Stimulated activated memory B cell treated with anti-CD40 and anti-IgM and Interleukin-4, amounts not matched to agents 10 μg/mL and 1 μg/mL and 100 μg/mL, for 72 hours (primary cell): ENCODE measurements at regions not wholly inside any gene's neighbourhood (a gene's known extent, or its start where the extent isn't known, plus 50 kb on each side); places are given as distances from the start of the nearest gene placed in this dataset.

ENCODE experiments used
- ATAC-seq: fragments of 150-1000 bp; cut with Tn5 transposase; 2 replicates; pipeline ENCODE4 v1.10.0; 2021
- H3K27ac Mint-ChIP-seq: one replicate; pipeline ENCODE4 v1.8.0; 2022; ENCODE audit warnings: mild to moderate bottlenecking, mixed read lengths
- H3K27me3 Mint-ChIP-seq: one replicate; pipeline ENCODE4 v1.8.0; 2022; ENCODE audit warnings: mixed read lengths
- H3K36me3 Mint-ChIP-seq: one replicate; pipeline ENCODE4 v1.8.0; 2022; ENCODE audit warnings: mixed read lengths
- H3K4me1 Mint-ChIP-seq: one replicate; pipeline ENCODE4 v1.8.0; 2022; ENCODE audit warnings: mixed read lengths
- H3K4me3 Mint-ChIP-seq: one replicate; pipeline ENCODE4 v1.8.0; 2022; ENCODE audit warnings: mild to moderate bottlenecking, moderate library complexity, mixed read lengths
- H3K9me3 Mint-ChIP-seq: one replicate; pipeline ENCODE4 v1.8.0; 2022; ENCODE audit warnings: mixed read lengths

DNA sequence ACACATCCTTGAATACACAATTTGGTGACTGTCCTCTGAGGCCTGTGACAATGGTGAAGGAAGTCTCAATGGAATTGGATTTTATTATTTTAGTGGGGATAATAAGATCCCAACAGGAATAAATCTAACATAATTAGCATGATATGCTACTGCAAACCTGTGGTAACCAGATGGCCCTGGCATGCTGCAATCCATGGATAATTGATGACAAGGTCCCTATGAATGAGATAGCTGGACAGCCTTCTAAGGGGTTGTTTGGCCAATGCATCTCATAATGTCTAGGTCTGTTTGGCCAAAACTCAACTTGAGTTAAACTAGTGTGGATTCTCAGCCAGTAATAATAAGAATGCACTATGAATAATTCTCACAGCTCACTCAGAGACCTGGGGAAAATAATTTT, 145.3 kb upstream of the GALNTL6 start:
- no peak for ATAC-seq
- Mint-ChIP-seq H3K9me3 (no peaks in the 10 kb centered on the region), H3K4me1 (no peaks in the 10 kb centered on the region), H3K4me3 (no peak overlapping the region), H3K27me3 (no peaks in the 10 kb centered on the region), H3K36me3 (no peaks in the 10 kb centered on the region), H3K27ac (no peak overlapping the region)

DNA sequence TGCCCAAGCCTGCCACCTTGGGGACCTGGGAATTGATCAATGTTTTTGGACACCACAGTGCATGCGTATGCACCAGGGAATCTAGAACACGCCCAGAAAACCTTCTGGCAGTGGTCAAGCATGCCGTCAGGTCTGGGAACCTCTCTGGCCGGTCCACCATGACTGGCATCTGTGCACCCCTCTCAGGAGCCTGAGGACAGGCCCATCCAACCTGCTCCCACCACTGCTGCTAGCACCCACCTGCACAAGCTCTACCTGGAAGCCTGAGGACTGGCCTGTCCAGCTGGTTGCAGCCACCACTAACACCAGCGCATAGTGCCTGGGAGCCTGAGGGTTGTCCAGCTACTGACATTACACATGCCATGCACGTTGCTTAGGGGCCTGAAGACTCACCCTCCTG, 162.1 kb upstream of the GALNTL6 start:
- H3K27me3 Mint-ChIP-seq = no peaks in the 10 kb centered on the region
- no peaks in the 10 kb centered on the region for H3K4me1 Mint-ChIP-seq
- H3K9me3 Mint-ChIP-seq = peaks cover 10% of the 10 kb centered on the region
- ATAC-seq = no peak
- H3K4me3 Mint-ChIP-seq = no peak overlapping the region
- no peak overlapping the region for H3K27ac Mint-ChIP-seq
- H3K36me3 Mint-ChIP-seq = no peaks in the 10 kb centered on the region

DNA sequence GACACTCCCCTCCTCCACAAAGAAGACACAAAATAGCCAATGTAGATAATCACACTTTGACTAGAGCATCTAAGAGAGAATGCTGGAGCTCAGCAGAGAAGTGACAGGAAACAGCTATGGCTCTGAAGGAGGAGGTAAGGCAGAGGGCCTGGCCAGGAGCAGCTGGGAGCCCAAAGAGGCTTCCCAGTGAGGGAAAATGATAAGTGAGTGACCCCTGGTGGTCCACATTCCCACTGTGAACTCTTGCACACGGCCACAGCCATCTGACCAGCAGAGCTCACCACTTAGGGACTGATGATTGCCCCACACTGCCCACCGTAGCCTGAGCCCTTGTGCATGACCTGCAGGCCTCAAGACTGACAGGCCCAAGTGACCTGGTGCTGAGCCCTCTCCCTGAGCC, 162.7 kb upstream of the GALNTL6 start:
- Mint-ChIP-seq H3K27ac (no peak overlapping the region), H3K9me3 (peaks cover 10% of the 10 kb centered on the region), H3K4me3 (no peak overlapping the region), H3K4me1 (no peaks in the 10 kb centered on the region), H3K27me3 (no peaks in the 10 kb centered on the region), H3K36me3 (no peaks in the 10 kb centered on the region)
- ATAC-seq = no peak

DNA sequence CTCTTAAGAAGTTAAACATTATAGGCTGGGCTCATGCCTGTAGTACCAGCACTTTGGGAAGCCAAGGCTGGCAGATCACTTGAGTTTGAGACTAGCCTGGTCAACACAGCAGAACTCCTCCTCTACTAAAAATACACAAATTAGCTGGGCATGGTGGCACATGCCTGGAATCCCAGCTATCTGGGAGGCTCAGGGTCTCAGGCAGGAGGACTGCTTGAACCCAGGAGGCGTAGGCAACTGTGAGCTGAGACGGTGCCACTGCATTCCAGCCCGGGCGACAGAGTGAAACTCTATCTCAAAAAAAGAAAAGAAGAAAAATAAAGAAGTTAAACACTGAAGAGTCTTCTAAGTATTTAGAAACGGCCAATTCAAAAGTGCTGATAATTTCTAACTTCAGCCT, 164.3 kb upstream of the GALNTL6 start:
- no peaks in the 10 kb centered on the region for H3K36me3 Mint-ChIP-seq
- no peaks in the 10 kb centered on the region for H3K27me3 Mint-ChIP-seq
- H3K9me3 Mint-ChIP-seq = peaks cover 10% of the 10 kb centered on the region
- H3K4me1 Mint-ChIP-seq = peaks cover 14% of the 10 kb centered on the region
- no peak for ATAC-seq
- H3K27ac Mint-ChIP-seq = no peak overlapping the region
- H3K4me3 Mint-ChIP-seq = no peak overlapping the region

DNA sequence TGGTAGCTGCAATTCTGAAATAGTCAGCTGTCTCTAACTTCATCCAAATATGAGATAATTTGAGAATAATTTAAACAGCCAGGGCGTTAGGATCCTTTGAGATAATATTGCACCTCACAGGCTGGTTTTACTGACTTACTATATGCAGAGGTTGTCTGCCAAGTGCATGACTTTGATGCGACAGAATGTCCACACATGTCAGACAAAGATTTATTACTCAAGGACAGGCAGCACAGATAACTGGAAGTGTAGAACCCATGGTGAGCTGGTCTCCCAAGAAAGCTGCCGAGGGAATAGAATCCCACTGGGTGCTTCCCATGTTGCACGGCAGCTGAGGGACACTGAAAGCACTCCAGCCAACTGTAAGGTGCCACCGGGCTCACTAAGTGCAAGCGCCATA, 166.2 kb upstream of the GALNTL6 start:
- no peaks in the 10 kb centered on the region for H3K27me3 Mint-ChIP-seq
- H3K4me3 Mint-ChIP-seq = no peak overlapping the region
- H3K27ac Mint-ChIP-seq = no peak overlapping the region
- peaks cover 5% of the 10 kb centered on the region for H3K9me3 Mint-ChIP-seq
- no peak for ATAC-seq
- peaks cover 14% of the 10 kb centered on the region for H3K4me1 Mint-ChIP-seq
- no peaks in the 10 kb centered on the region for H3K36me3 Mint-ChIP-seq

DNA sequence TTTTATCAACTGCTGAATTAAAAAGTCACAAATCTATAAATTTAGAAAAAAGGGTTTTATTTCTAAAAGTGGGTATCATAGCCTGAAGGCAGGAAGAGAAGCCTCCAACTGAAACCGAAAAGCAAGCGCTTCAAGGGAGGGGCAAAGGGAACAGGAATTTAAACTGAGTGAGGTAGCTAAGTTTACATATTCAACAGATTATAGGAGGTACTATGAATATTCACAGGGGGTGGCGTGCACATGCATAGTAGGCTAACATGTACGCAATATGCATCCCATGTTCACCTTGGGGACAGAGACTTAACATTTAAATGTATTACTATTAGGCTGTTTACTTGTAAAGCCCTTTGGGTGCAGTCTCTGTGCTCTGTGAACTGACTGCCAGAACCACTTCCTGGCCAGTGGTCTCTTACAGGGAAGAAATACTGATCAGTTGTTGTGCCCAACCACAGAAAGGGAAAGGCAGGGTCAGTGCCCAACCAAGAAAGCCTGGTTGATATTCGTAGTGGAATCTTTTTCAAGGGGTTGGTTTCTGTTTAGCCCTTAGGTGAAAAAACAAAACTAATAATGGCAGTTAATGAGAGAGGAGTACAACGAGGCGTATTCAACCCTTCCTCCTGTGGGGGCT, 168.7 kb upstream of the GALNTL6 start:
- peak overlapping the region; percentile 29 for H3K4me3 Mint-ChIP-seq
- ATAC-seq = peak; percentile 90
- H3K27me3 Mint-ChIP-seq = no peaks in the 10 kb centered on the region
- H3K36me3 Mint-ChIP-seq = no peaks in the 10 kb centered on the region
- H3K4me1 Mint-ChIP-seq = peaks cover 29% of the 10 kb centered on the region
- H3K9me3 Mint-ChIP-seq = no peaks in the 10 kb centered on the region
- H3K27ac Mint-ChIP-seq = peak overlapping the region; percentile 76

DNA sequence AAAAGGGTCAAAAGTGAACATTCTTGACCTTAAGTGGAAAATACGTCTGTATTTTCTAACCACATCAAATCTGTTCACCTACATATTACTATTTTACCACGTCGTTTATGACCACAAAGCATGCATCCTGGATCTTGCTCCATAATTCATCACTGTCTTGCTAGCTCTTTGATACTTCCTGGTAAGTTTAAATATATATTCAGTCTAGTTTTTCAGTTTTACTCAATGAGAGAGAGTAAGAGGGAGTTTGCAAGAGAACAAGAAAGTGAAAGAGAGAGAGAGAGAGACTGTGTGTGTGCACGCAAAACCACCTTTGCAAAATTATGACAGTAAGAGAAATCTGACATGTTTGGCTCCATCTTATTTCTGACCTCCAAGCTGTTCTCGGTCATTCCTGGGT, 173.7 kb upstream of the GALNTL6 start:
- H3K27me3 Mint-ChIP-seq = no peaks in the 10 kb centered on the region
- peak overlapping the region; percentile 21 for H3K4me3 Mint-ChIP-seq
- ATAC-seq = peak; percentile 88
- no peaks in the 10 kb centered on the region for H3K36me3 Mint-ChIP-seq
- no peaks in the 10 kb centered on the region for H3K9me3 Mint-ChIP-seq
- peaks cover 30% of the 10 kb centered on the region for H3K4me1 Mint-ChIP-seq
- peak overlapping the region; percentile 79 for H3K27ac Mint-ChIP-seq

DNA sequence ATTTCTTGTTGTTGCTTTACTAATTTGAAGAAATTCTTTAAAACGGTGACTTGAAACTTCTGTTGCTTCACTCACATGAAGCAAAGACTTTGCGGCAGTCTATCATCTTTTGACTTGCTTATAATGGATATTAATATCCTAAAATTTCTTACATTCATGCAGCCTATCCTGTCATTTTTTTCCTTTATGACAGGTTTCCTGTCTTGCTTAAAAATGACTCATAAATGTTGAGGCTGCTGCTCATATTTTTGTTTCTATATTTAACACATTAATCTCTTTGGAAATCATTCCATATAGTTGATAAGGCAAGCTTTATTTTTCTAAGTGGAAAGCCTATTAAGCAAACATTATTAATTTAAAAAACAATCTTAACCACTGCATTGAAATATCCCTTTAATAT, 176.6 kb upstream of the GALNTL6 start:
- no peak overlapping the region for H3K4me3 Mint-ChIP-seq
- no peaks in the 10 kb centered on the region for H3K36me3 Mint-ChIP-seq
- H3K4me1 Mint-ChIP-seq = peaks cover 24% of the 10 kb centered on the region
- peaks cover 3% of the 10 kb centered on the region for H3K9me3 Mint-ChIP-seq
- ATAC-seq = no peak
- H3K27me3 Mint-ChIP-seq = no peaks in the 10 kb centered on the region
- H3K27ac Mint-ChIP-seq = no peak overlapping the region

DNA sequence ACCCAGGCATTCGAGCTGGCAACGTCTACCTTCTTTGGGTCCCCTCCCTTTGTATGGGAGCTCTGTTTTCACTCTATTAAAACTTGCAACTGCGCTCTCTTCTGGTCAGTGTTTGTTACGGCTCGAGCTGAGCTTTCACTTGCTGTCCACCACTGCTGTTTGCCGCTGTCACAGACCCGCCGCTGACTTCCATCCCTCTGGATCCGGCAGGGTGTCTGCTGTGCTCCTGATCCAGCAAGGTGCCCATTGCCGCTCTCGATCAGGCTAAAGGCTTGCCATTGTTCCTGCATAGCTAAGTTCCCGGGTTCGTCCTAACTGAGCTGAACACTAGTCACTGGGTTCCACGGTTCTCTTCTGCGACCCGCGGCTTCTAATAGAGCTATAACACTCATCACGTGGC, 183.5 kb upstream of the GALNTL6 start:
- Mint-ChIP-seq H3K4me3 (peak overlapping the region; percentile 6), H3K9me3 (peaks cover 3% of the 10 kb centered on the region), H3K27ac (no peak overlapping the region), H3K4me1 (peaks cover 14% of the 10 kb centered on the region), H3K27me3 (no peaks in the 10 kb centered on the region), H3K36me3 (no peaks in the 10 kb centered on the region)
- no peak for ATAC-seq

DNA sequence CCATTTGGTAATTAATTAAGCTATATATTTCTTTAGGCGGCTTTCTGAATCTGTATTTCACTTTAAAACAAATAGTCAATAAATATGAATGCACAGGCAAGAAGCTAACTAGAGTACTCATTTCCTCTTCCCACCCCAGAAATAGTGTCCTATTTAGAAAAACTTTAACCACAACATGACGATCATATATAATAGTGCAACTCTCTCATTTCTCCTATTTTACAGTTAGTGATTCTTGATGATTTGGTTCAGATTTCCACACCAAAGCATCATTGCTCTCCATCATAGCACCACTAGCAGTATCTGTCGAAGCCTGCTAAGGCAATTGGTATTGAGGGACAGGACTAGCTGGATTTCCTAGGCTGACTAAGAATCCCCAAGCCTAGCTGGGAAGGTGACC, 184.0 kb upstream of the GALNTL6 start:
- H3K36me3 Mint-ChIP-seq = no peaks in the 10 kb centered on the region
- H3K4me1 Mint-ChIP-seq = peaks cover 14% of the 10 kb centered on the region
- H3K9me3 Mint-ChIP-seq = peaks cover 5% of the 10 kb centered on the region
- peak; percentile 81 for ATAC-seq
- H3K4me3 Mint-ChIP-seq = no peak overlapping the region
- no peak overlapping the region for H3K27ac Mint-ChIP-seq
- no peaks in the 10 kb centered on the region for H3K27me3 Mint-ChIP-seq

DNA sequence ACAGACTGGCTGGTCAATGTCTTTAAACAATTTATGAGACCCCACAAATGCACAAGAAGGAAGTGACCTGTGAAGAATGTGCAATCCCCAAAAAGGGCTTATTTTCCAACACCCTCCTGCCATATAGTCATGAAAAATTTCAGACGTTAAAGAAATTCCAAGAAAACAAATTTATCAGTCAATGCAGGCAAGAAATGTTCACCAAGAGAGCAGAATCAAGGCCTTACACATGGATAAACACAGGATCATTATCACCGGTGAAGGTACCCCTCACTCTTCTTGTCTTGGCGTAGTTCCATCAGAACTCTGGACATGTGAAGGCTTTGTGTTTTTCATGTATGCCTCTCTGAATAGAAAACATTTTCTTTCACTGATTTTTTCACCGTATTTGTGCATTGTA, 186.7 kb upstream of the GALNTL6 start:
- no peak overlapping the region for H3K4me3 Mint-ChIP-seq
- H3K27me3 Mint-ChIP-seq = no peaks in the 10 kb centered on the region
- H3K36me3 Mint-ChIP-seq = no peaks in the 10 kb centered on the region
- no peak for ATAC-seq
- H3K4me1 Mint-ChIP-seq = peaks cover 24% of the 10 kb centered on the region
- no peak overlapping the region for H3K27ac Mint-ChIP-seq
- peaks cover 4% of the 10 kb centered on the region for H3K9me3 Mint-ChIP-seq

DNA sequence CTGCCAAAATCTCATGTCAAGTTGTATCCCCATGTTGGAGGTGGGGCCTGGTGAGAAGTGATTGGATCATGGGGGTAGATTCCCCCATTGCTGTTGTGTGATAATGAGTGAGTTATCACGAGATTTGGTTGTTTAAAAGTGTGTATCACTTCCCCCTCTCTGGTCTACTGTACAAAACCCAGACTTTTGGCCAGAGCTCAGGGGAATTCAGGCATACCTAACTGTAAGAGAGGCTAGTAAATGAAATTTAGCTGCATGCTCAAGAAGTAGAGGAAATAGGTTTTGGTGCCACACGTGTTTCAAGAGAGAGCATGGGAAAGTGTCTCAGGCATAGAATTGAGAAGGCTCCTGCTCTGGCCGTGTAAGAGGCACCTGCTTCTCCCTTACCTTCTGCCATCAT, 190.5 kb upstream of the GALNTL6 start:
- ATAC-seq = peak; percentile 43
- Mint-ChIP-seq H3K36me3 (no peaks in the 10 kb centered on the region), H3K9me3 (peaks cover 7% of the 10 kb centered on the region), H3K4me1 (peaks cover 12% of the 10 kb centered on the region), H3K4me3 (no peak overlapping the region), H3K27me3 (no peaks in the 10 kb centered on the region), H3K27ac (no peak overlapping the region)

DNA sequence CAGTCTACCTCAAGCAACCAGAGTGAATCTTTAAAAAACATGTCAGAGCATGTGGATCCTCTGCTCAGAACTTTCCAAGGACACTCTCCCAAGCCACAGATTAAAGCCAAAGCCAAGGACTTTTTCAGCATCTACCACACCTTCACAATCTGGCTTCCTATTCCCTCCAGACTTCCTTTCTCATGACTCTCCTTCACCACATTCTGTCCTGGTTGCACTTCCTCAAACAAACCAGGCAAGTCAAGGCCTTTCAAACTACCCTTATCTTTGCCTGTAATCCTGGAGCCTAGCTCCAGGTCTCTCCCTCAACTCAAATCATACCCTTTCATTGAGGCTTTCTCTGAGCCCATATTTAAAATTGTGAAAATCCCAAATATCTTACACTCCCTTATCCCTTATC, 191.6 kb upstream of the GALNTL6 start:
- H3K36me3 Mint-ChIP-seq = no peaks in the 10 kb centered on the region
- no peak for ATAC-seq
- peaks cover 12% of the 10 kb centered on the region for H3K4me1 Mint-ChIP-seq
- no peak overlapping the region for H3K4me3 Mint-ChIP-seq
- H3K27ac Mint-ChIP-seq = no peak overlapping the region
- H3K27me3 Mint-ChIP-seq = no peaks in the 10 kb centered on the region
- peaks cover 7% of the 10 kb centered on the region for H3K9me3 Mint-ChIP-seq

DNA sequence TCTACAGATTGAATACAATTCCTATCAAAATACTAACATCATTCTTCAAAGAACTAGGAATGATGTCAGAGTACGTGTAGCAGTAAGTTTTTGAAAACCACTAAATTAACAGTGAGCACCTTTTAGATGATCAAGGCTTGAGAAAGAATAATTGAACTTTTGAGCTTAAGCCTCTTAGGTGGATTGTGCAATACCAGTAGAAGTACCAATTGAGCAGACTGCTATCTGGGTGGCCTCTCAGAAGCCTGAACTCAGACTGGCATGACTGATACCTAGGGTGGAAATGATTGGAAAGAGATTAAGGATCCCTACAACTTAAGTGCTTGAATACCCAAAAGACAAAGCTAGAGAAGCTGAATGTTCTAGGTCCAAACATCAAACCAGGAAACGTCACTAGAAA, 200.3 kb upstream of the GALNTL6 start:
- ATAC-seq = no peak
- Mint-ChIP-seq H3K4me3 (no peak overlapping the region), H3K4me1 (no peaks in the 10 kb centered on the region), H3K36me3 (no peaks in the 10 kb centered on the region), H3K27ac (no peak overlapping the region), H3K27me3 (peaks cover 19% of the 10 kb centered on the region), H3K9me3 (no peaks in the 10 kb centered on the region)

DNA sequence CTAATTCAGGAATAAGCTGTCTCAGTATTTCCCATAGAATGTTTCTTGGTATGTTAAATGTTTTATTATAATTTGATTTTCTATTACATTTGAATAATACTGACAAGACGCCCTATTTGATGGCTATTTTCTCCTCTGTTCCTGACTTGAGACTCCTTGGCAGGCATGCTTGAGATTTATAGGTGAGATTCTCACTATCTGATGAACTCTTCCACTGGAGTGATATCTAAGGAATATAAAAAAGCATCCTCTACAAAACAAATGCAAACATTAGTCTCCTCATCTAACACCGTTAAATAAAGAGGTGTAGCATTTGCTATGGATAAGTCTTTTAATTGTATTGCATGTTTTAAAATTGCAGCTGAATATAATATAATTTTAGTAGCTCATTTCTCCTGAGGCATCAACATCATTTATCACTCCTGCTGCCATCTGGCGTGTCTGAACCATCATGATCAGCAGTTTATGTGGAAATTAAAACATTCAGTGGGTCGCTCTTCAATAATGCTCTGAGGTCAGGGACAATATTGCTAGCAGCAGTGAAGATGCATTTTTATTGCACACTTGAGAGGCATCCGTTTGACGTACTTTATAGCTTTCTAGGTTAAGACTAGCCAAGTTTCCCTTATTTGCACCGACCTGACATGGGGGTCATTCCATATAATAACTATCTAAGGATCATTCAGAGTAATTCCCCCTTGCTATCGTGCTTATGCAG, 210.4 kb upstream of the GALNTL6 start:
- Mint-ChIP-seq H3K27me3 (peaks cover 5% of the 10 kb centered on the region), H3K27ac (no peak overlapping the region), H3K4me1 (no peaks in the 10 kb centered on the region), H3K36me3 (no peaks in the 10 kb centered on the region), H3K9me3 (no peaks in the 10 kb centered on the region), H3K4me3 (no peak overlapping the region)
- ATAC-seq = no peak

DNA sequence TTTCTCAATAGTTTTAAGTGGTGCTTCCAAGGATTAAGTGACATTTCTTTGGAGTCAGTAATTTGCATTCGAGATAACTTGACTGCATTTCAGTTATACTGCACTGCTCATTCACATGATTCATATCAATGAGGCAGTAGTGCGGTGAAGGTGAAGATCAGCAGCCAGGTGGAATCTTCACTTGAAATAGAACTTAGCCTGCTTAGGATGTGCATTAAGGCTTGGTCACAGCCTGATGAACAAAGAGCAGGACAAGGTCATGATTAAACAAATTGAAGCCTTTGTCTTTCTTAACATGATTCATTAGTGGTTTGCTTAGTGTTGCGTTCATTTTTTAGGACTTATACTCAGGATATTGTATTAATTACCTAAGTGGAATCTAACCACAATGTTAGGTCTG, 212.1 kb upstream of the GALNTL6 start:
- Mint-ChIP-seq H3K27ac (no peak overlapping the region), H3K4me1 (no peaks in the 10 kb centered on the region), H3K27me3 (no peaks in the 10 kb centered on the region), H3K36me3 (no peaks in the 10 kb centered on the region), H3K9me3 (no peaks in the 10 kb centered on the region), H3K4me3 (no peak overlapping the region)
- no peak for ATAC-seq
